CD14-positive monocyte (primary cell): ENCODE measurements at regions not wholly inside any gene's neighbourhood (a gene's known extent, or its start where the extent isn't known, plus 50 kb on each side); places are given as distances from the start of the nearest gene placed in this dataset.

Experiments used
- DNase-seq, 3 donors: peaks; one replicate each; pipeline ENCODE4 v3.0.0-alpha.2; 2011 to 2022
- H2AFZ ChIP-seq: 2 replicates; pipeline ENCODE4 v1.6.0; 2012; ENCODE audit warnings: mild to moderate bottlenecking, low read depth, low read length, inconsistent platforms; ENCODE audit not compliant: insufficient read depth, poor library complexity, severe bottlenecking
- H3K27ac ChIP-seq, 2 donors: 1 replicate in 1 of 2; 2 replicates in 1 of 2; pipeline ENCODE4 v1.5.1; 2012 to 2013; ENCODE audit warnings: low read length in 2 of 2, control low read depth in 1 of 2, inconsistent platforms in 1 of 2, low read depth in 1 of 2, mild to moderate bottlenecking in 1 of 2
- H3K27me3 ChIP-seq, 2 donors: one replicate each; pipeline versions ENCODE4 v1.6.0 to v1.6.1; 2011 to 2013; ENCODE audit warnings: low read length in 2 of 2; ENCODE audit not compliant: control insufficient read depth in 2 of 2, insufficient read depth in 2 of 2
- H3K36me3 ChIP-seq, 2 donors: replicated peaks in 1 of 2; 1 replicate in 1 of 2; 2 replicates in 1 of 2; pipeline versions ENCODE4 v1.5.1 to v1.6.1; 2012 to 2013; ENCODE audit warnings: low read length in 2 of 2, control low read depth in 1 of 2, inconsistent platforms in 1 of 2, mild to moderate bottlenecking in 1 of 2; ENCODE audit not compliant: insufficient read depth in 2 of 2, control insufficient read depth in 1 of 2
- H3K4me1 ChIP-seq, 2 donors: 1 replicate in 1 of 2; 2 replicates in 1 of 2; pipeline versions ENCODE4 v1.5.1 to v1.6.1; 2012 to 2013; ENCODE audit warnings: low read length in 2 of 2, control low read depth in 1 of 2, inconsistent platforms in 1 of 2, mild to moderate bottlenecking in 1 of 2, moderate library complexity in 1 of 2; ENCODE audit not compliant: insufficient read depth in 2 of 2, control insufficient read depth in 1 of 2
- H3K4me2 ChIP-seq: replicated peaks from 2 replicates; pipeline ENCODE3; 2012; ENCODE audit warnings: low read length, moderate library complexity, mild to moderate bottlenecking; ENCODE audit not compliant: poor library complexity, severe bottlenecking; ENCODE audit errors: extremely low read depth
- H3K4me3 ChIP-seq, 3 experiments: fragments of 200-600 bp in 1 of 3; sonication (generic) in 1 of 3; replicated peaks in 1 of 3; 1 replicate in 2 of 3; 2 replicates in 1 of 3; pipeline ENCODE4 v1.5.1; 2011 to 2013; ENCODE audit warnings: low read length in 3 of 3, mild to moderate bottlenecking in 3 of 3, control low read depth in 2 of 3, low read depth in 2 of 3, inconsistent platforms in 1 of 3, moderate library complexity in 1 of 3
- H3K79me2 ChIP-seq: 2 replicates; pipeline ENCODE4 v1.6.0; 2012; ENCODE audit warnings: mild to moderate bottlenecking, control low read depth, inconsistent platforms, low read length, moderate library complexity; ENCODE audit not compliant: insufficient read depth
- H3K9ac ChIP-seq: 2 replicates; pipeline ENCODE4 v1.6.0; 2017; ENCODE audit warnings: low read length, mild to moderate bottlenecking; ENCODE audit not compliant: insufficient read depth, poor library complexity, severe bottlenecking
- H3K9me3 ChIP-seq, 2 donors: replicated peaks in 1 of 2; 1 replicate in 1 of 2; 2 replicates in 1 of 2; pipeline versions ENCODE4 v1.5.1 to v1.6.1; 2012 to 2013; ENCODE audit warnings: low read length in 2 of 2, control low read depth in 1 of 2; ENCODE audit not compliant: control insufficient read depth in 1 of 2, insufficient read depth in 1 of 2
- H4K20me1 ChIP-seq: 2 replicates; pipeline ENCODE4 v1.6.0; 2012; ENCODE audit warnings: mild to moderate bottlenecking, low read length, control low read depth, moderate library complexity; ENCODE audit not compliant: insufficient read depth
- H3K27ac Mint-ChIP-seq, 7 donors: one replicate each; pipeline ENCODE4 v1.8.0; 2020; ENCODE audit warnings: mild to moderate bottlenecking in 7 of 7, mixed read lengths in 7 of 7, moderate library complexity in 6 of 7, inconsistent platforms in 2 of 7
- H3K27me3 Mint-ChIP-seq, 3 donors: one replicate each; pipeline ENCODE4 v1.8.0; 2021 to 2022; ENCODE audit warnings: low read depth in 3 of 3, mild to moderate bottlenecking in 3 of 3, mixed read lengths in 3 of 3, moderate library complexity in 3 of 3, inconsistent platforms in 1 of 3
- H3K36me3 Mint-ChIP-seq, 2 donors: one replicate each; pipeline ENCODE4 v1.8.0; 2020; ENCODE audit warnings: mixed read lengths in 2 of 2, inconsistent platforms in 1 of 2, mild to moderate bottlenecking in 1 of 2
- H3K4me1 Mint-ChIP-seq: one replicate; pipeline ENCODE4 v1.8.0; 2020; ENCODE audit warnings: mild to moderate bottlenecking, mixed read lengths
- H3K4me3 Mint-ChIP-seq, 2 donors: one replicate each; pipeline ENCODE4 v1.8.0; 2020; ENCODE audit warnings: mild to moderate bottlenecking in 2 of 2, mixed read lengths in 2 of 2, moderate library complexity in 1 of 2
- H3K9me3 Mint-ChIP-seq, 7 donors: one replicate each; pipeline ENCODE4 v1.8.0; 2020 to 2022; ENCODE audit warnings: mixed read lengths in 7 of 7, mild to moderate bottlenecking in 6 of 7, moderate library complexity in 6 of 7, inconsistent platforms in 2 of 7
- WGBS: methylation state at CpG from one replicate; pipeline ENCODE4 v1.1.5; 2013; ENCODE audit warnings: missing lambda C conversion rate; ENCODE audit not compliant: insufficient coverage; 5-methylcytosine and 5-hydroxymethylcytosine counted together
- intact Hi-C, 2 donors: fragments of 100-400 bp; cut with micrococcal nuclease; formaldehyde crosslinking; loops; one replicate each; pipeline versions ENCODE4 v1.15.0 to v1.15.1; 2023
- TF ChIP-seq, protein P1 (sequence below): fragments of 200-600 bp; IDR thresholded peaks from one replicate; pipeline ENCODE4 v1.8.0; 2022; ENCODE audit warnings: antibody characterized with exemption, mild to moderate bottlenecking

GRCh38 chr15:79593119-79593869, 161.2 kb downstream of the MINAR1 start:
- 86% methylated on average over 1 of the region's 4 CpGs for WGBS

DNA sequence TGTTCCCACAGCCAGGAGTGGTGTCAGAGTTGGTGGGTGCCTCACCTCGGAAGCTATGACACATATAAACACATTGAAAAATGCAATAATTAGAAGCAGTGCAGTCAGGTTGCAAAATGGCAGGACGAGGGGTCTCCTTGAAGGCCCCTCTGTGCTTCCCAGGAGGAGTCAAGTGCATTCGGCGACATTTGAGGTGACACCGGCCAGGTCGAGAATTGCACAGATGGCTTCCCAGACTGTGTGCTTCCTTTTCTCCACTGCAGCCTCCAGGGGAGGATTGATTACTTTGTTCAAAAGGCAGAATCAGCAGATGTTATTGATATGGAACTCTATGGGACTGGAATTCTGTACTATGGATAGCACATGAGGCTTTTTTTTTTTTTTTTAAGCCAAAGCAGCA, 163.2 kb downstream of the MINAR1 start:
- Mint-ChIP-seq H3K27ac (no peak overlapping the region), H3K4me1 (peaks cover 3% of the 10 kb centered on the region), H3K9me3 (peaks cover 0 to 2% (median 0%) of the 10 kb centered on the region in 7 donors), H3K27me3 (peaks cover 4 to 11% (median 6%) of the 10 kb centered on the region in 3 donors), H3K4me3 (no peak overlapping the region), H3K36me3 (no peaks in the 10 kb centered on the region)
- Histone ChIP-seq H3K4me2 (no peak overlapping the region), H3K4me3 (no peak overlapping the region), H4K20me1 (no peaks in the 10 kb centered on the region), H3K27me3 (no peaks in the 10 kb centered on the region), H3K9me3 (no peaks in the 10 kb centered on the region), H3K79me2 (no peaks in the 10 kb centered on the region), H2AFZ (no peak overlapping the region), H3K9ac (no peak overlapping the region), H3K36me3 (no peaks in the 10 kb centered on the region), H3K27ac (no peak overlapping the region), H3K4me1 (no peaks in the 10 kb centered on the region)
- WGBS = 100% methylated on average over 1 of the region's 6 CpGs
- intact Hi-C loops = no loop called here
- TF ChIP-seq, protein P1, sequence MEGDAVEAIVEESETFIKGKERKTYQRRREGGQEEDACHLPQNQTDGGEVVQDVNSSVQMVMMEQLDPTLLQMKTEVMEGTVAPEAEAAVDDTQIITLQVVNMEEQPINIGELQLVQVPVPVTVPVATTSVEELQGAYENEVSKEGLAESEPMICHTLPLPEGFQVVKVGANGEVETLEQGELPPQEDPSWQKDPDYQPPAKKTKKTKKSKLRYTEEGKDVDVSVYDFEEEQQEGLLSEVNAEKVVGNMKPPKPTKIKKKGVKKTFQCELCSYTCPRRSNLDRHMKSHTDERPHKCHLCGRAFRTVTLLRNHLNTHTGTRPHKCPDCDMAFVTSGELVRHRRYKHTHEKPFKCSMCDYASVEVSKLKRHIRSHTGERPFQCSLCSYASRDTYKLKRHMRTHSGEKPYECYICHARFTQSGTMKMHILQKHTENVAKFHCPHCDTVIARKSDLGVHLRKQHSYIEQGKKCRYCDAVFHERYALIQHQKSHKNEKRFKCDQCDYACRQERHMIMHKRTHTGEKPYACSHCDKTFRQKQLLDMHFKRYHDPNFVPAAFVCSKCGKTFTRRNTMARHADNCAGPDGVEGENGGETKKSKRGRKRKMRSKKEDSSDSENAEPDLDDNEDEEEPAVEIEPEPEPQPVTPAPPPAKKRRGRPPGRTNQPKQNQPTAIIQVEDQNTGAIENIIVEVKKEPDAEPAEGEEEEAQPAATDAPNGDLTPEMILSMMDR = no peak
- no peak for DNase-seq

More at GRCh38 chr15:79593119-79593869, 161.2 kb downstream of the MINAR1 start:
- H3K27ac Mint-ChIP-seq = no peak overlapping the region
- H3K27me3 ChIP-seq = no peaks in the 10 kb centered on the region
- H3K9ac ChIP-seq = no peak overlapping the region
- no peaks in the 10 kb centered on the region for H3K36me3 ChIP-seq
- H3K4me1 Mint-ChIP-seq = peaks cover 3% of the 10 kb centered on the region
- no peaks in the 10 kb centered on the region for H4K20me1 ChIP-seq
- peaks cover 7 to 10% (median 9%) of the 10 kb centered on the region in 3 donors for H3K27me3 Mint-ChIP-seq
- H3K36me3 Mint-ChIP-seq = no peaks in the 10 kb centered on the region
- no peak overlapping the region for H2AFZ ChIP-seq
- H3K27ac ChIP-seq = no peak overlapping the region
- H3K4me3 Mint-ChIP-seq = no peak overlapping the region
- H3K4me2 ChIP-seq = no peak overlapping the region
- TF ChIP-seq, protein P1 = no peak
- H3K79me2 ChIP-seq = no peaks in the 10 kb centered on the region
- DNase-seq = no peak
- H3K9me3 Mint-ChIP-seq = peaks cover 0 to 4% (median 0%) of the 10 kb centered on the region in 7 donors
- intact Hi-C loops = no loop called here
- H3K4me3 ChIP-seq = no peak overlapping the region
- H3K4me1 ChIP-seq = no peaks in the 10 kb centered on the region
- no peaks in the 10 kb centered on the region for H3K9me3 ChIP-seq
